ENCODE measurements at regions not wholly inside any gene's neighbourhood (a gene's known extent, or its start where the extent isn't known, plus 50 kb on each side); places are given as distances from the start of the nearest gene placed in this dataset.
A peak's percentile ranks its signal among the peaks of the same experiment; 100 is the strongest.

DNA sequence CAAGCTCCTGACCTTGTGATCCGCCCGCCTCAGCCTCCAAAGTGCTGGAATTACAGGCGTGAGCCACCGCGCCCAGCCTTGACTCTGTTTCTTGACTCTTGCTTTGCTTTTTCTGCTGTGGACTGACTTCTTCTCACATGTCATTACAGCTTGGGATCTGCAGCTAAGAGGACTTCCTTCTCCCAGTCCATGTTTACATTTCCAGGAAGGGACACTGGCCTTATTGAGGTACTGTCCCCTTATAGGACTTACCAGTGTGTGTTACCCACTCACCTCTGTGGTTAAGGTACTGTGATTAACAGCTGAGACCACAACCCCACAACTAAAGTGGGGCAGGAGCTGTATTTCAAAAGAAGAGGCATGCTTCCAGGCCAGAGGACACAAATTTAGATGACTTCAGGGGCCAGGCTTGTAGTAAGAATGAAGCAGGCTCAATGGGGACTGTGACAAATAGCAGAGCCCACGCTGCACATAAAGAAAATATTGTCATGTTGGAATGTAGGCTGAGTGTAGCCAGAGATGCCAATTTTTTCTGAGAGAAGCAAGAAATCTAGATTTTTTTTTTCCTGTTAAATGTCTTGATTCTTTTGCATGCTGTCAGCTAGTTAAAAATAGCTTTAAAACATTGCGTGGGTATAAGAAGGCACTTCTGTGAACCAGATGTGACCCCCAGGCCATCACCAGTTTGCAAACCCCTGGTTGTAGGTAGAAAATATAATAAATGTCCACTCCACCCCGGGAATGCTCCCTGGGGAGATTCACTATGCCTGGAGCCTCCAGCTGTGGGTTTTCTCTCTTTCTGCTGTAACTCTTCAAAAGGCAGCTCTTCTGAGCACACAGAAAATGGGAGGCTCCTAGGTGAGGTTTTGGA lies 75.0 kb downstream of the PTPDC1 start:
- no peak for DNase-seq

DNA sequence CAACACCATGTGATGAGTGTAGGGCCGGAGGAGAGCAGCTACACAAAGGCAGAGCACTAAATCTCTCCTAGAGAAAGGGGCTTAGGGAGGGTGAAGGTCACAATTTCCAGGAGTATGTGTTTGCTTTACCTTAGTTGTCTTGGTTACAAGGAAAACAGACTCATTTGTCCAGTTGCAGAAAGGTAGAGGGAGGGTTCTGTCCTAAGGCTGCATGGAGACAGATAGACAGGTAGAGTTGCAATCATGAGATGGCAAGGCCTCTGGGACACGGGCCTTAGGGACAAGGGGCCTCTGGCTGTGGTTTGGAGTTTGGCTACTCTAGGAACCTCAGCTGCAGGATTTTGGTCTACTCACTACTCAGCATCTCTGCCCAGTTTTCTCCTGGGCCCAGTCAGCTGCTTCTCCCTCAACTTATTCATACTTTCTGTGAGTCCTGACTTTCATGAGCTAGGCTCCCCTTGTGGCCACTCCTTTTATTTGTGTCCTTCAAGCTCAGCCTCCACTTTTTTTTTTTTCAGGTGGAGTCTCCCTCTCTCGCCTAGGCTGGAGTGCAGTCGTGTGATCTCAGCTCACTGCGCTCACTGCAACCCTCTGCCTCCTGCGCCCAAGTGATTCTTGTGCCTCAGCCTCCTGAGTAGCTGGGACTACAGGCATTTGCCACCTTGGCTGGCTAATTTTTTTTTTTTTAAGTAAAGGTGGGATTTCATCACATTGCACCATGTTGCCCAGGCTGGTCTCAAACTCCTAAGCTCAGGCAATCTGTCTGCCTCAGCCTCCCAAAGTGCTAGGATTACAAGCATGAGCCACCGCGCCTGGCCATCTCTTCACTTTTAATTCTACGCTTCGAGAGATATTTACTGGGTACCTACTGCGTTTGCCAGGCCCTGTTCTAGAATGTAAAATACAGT lies 76.6 kb downstream of the PTPDC1 start:
- no peak for DNase-seq

DNA sequence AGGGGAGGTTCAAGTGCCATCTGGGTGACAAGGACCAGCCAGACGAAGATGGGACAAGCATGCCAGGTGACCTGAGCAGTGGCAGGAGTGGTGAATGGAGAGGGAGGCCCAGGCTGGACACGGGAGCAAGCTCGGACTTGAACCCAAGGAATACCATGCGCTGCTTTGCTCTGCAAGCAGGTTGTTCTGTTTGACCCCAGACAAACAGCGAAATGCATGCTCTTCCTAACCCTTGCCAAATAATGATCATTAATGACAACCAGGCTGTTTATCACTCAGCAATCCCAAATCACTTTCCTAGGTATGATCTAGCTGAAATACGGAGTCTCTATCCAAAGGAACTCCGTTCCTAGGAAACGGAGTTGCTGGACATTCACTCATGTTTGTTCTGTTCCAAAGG lies 77.4 kb downstream of the PTPDC1 start:
- DNase-seq, result no peak

DNA sequence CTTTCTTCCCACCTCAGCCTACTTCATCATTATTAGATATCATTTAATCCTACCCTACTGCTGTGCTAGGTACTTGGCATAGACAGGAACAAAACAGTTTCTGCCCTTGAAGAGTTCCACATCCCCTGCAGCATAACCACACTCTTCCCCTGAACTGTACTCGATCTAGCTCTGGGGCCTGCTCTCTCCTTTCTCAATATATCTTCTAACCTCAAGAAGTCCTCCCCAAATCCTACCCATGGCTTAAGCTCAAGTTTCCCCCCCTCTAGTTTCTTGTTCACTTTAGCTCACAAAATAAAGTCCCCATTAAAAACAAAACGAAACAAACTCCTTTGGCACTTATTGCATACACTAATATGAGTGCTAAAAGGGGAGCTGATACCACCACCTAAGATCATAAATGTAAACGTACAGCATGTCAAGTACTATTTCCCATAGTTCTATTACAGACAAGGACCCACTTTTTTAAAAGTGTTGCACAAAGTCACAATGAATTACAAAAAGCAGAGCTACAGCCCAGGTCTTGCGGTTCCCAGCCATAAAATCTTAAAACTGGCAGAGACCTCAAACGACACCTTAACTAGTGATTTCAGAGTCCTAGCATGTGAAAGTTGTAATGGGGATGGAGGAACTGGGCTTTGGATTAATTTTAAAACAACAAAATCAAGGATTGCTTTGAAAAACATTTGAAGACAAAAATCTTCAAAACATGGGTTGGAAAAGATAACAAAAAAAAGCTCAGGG lies 80.7 kb downstream of the PTPDC1 start:
- no peak for DNase-seq

DNA sequence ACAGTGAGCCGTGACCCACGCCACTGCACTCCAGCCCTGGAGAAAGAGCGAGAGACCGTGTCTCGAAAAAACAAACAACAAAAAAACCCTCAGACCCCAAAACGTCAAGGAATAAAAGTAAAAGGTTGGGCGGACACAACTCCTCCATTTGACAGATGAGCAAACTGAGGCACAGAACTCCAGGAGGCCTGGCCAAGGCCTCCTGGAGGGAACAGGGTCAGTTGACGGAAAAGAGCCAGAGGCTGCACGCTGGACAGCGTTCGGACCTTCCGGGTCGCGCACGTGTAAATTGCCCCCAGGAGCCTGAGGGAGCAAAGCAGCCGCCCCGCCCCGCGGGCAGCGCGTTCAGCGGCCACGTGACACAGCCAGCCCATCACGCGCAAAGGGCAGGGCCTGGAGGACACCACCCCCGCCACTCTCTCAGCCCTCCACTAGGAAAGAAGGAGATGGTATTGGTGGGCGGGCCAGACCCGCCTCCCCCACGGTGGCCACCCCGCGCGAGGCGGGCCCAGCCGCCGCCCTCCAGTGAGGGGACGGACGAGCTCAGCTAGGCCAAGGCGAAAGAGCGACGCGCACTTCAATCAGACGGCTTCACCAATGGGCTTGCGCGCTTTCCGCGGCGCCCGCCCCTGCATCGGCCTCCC lies 81.5 kb downstream of the PTPDC1 start:
- peak; percentile 91 for DNase-seq

DNA sequence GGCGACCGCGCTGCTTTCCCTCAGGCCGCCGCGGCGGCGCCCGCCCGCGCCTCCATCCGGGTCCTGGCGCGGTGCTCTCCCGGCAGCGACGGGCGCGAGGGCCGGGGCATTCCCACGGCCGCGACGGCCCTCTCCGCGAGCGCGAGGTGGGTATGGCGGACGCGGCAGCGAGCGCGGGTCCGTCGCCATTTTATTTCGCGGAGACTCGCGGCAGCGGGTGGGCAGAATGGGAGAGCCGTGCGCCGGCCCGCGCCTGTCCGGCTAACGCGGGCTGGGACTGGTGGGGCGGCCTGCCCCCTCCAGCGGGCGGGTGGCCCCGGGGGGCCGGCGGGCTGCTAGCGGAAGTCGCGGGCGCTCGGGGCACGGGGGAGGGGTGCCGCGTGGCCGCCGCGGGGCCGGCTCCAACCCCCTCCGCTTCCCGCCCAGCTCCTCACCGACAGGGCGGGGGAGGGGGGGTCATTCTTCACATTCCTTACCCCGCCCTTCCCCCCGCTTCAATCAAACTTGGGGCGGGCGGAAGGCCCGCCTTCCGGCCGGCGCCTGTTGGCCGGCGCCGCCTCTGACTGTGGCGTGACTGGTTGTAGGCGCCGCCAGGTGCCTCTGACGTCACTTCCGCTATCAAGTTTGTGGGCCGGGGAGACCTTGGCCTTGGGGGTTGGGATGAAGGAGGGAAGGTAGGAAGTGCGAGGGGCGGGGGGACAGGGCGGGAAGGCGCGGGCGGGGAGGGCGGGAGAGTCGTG lies 82.1 kb downstream of the PTPDC1 start:
- DNase-seq, result peak; percentile 96

DNA sequence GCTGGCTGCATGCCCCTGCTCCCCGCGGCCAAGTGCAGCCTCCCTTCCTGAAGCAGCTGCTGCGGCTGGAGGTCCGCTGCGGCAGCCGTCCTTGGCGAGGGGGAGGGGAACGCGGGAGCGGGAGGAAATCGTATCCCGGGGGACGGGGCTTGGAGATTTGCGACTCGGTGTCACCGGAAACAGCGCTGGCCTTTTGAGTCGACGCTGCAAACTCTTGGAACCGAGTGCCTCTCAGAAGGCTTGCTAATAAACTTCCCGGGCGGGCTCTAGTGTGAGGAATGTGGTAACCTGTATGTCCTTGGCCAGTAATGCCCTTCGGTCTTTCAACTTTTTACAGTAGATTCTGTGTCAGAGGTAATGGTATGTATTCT lies 82.7 kb downstream of the PTPDC1 start:
- no peak for DNase-seq

DNA sequence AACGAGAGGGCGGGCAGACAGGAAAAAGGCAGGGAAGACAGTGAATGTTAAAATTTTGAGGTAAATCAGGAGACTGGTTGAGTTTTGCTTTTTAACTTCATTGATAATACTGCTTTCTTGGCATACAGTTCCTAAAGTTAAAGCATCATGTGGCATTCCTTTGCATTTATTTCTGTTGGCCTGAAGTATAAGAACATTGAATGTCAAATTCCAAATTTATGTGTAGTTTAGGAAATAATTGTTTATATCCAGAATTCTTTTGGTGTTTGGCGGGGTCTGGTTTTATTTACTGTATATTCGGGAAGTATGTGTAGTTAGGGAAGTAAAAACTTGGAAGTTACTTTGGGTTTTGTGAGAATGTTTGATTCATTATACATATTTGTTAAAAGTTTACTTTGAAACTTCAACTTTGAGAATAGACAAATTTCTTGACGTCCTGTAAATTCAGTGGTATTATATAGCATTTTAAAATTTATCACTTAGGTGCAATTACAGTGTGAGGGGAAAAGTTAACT lies 83.2 kb downstream of the PTPDC1 start:
- no peak for DNase-seq

DNA sequence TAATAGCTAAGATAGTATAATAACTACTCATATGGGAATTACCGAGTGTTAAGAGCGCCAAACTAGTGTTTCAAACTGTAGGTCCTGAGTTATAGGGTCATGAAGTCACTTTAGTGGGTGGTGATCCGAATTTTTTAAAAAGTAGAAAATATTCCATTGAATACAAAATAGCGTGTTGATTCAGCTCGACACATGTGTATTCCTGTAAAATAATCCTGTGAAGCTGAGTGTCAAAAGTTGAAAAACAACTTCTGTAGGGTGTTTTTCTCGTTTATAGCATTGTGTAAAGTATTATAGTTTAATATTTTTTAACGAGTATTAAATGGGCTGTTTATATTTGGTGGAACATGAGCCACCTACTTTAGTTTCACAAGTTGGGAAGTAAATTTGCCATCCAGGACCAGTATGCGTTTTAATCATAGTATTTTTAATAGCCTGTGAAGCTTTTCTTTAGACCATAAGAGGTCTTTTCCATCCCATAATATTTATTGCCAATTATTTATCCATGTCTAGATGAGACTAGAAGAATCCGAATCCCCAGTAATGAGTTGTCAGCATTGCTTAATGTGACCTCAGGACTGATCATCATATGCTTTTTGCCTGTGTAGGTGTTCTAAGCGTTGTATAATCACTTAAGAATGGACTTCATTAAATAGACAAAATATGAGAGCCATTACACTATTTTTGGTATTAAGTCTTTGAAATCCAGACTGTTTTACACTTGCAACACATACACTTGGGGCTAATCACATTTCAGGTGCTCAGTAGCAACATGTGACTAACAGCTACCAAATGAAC lies 84.1 kb downstream of the PTPDC1 start:
- no peak for DNase-seq

DNA sequence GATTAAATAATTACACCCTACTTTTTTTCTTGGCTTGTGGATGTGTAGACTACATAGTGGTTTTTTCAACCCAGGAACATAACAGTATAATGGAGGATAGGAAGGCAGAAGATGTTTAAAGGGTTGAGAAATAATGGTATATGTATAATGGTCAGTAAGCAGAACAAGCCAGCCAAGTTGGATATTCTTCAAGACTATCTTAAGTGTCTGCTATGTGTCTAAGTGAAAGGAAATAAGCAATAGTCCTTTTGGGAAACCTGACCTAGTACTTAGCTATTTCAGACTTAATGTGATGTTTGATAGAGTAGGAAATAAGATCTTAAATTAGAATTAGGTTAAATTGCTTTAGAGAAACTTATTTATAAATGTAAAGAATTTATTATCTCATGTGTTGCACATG lies 85.7 kb downstream of the PTPDC1 start:
- no peak for DNase-seq

DNA sequence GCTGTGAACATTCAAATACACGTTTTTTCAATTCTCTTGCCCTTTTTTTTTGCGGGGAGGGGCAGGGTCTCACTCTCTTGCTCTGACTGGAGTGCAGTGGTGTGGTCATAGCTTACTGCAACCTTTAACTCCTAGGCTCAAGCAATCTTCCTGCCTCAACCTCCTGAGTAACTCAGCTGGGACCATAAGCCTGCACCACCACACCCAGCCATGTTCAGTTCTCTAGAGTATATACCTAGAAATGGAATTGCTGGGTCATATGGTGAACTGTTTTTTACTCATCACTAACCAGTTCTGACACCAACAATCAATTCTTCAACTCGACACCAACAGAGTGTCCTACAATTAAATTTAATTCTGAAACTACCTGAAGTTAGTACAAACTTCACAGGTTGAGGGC lies 85.5 kb upstream of the ZNF169 start:
- no peak for DNase-seq

DNA sequence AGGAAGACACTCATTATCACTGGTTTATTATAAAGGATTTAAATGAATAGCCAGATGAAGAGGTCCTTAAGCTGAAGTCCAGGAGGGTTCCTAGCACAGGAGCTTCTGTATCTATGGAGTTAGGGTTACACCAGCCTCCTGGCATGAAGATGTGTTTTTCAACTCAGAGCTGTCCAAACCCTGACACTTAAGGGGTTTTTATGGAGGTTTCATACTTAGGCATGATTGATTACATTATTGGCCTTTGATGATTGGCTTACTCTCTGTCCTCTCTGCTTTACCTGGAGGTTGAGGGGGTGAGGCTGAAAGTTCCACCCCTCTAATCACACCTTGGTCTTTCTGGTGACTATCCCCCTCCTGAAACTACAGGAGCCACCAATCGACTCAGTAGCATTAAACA lies 84.9 kb upstream of the ZNF169 start:
- no peak for DNase-seq

DNA sequence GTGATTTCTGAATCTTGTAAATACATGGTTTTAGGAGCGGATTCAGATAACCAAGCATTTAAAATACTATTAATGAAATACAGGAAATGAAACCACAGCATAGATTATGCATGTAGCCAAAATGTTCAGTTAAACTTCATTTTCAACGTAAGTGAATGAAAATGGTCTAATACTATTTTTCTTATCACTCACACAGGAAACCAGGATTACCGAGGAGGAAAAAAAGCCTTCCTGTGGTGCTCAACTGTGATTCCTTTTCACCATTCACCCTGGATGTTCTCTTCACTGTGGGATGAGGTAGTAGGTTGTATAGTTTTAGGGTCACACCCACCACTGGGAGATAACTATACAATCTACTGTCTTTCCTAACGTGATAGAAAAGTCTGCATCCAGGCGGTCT lies 83.4 kb upstream of the ZNF169 start:
- DNase-seq, result no peak

DNA sequence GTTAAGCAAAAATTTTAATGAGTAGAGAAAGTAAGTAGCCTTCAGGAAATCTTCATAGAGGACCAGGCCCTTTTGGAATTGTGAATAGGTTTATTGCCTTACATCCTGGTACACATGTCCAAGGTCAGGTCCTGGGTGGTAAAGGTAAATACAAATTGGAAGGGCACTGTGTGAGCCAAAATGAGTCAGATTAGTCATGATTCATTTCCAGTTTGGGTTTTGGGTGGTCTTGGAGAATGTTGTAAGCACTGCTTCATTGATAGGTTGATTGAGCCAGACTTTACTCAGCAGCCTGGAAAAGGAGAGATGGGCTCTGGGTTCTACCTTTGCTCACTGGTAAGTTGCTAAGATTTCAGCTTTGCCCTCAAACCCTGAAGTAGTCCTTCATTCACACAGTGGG lies 82.5 kb upstream of the ZNF169 start:
- no peak for DNase-seq

DNA sequence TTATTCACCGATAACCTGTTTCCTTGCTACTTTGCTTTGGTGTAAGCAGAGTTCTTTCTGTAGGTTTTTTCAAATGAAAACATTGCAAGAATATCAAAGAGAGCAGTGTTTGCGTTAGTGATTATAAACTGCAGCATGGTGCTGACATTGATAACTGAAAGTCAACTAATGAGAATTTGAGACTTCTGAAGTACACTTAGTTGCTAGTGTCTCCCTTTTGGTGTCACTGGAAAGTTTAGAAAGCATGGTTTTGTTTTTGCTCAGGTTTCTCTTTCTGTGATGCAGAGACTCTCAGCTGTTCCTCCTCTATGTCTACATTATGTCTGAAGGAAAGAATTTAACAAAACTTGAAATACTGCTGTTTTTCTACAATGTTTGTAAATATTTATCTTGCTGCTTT lies 80.2 kb upstream of the ZNF169 start:
- DNase-seq, result no peak

DNA sequence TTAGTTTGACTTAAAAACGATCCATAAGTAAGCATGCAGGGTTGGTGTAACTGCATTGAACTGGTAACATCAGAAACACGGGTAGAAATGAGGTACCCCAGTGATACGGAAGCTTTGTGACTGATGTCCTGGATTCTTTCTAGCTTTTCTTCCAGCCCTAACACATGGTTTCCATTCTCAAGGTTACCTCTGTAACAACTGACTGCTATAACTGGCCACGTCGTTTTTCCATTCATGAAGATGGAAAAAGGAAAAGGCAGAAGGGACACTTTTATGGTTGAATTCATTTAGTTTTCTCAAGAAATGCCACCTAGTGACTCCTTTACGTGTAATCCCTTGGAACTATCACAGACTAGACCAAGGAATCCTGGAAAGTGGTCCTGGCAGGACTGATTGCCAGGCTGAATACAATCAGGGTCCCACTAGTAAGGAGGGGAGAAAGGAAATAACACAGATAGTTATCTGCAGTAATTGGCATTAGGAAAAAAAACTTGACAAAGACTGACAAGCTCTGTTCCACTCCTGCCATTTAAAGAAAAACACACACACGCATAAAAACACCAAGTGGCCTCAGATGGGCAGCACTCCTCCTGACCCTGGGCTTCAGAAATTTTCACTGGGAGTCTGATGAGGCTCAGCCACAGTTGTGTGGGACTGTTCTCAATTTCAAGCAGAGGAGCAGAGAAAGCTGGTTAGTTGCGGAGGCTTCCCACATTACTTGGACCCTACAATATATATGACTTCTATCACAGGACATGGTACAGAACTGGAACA lies 77.5 kb upstream of the ZNF169 start:
- DNase-seq, result no peak

DNA sequence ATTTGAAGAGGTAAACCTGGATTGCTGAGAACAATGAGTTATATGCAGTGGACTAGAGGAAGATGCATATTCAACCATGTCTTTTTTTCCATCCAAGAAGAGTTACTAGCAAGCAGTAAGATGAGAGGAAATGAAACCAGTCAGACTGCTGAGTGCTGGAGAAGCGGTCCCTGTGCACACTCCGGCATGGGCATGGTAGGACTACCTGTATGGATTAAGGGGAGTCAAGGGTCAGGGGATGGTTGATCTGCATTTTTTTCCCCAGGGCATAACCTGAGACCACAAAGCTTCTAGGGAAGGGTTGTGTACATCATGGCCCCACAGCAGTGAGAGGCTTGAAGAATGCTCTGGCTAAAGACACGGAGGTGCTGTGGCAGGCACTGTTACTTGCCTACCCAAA lies 76.6 kb upstream of the ZNF169 start:
- no peak for DNase-seq

DNA sequence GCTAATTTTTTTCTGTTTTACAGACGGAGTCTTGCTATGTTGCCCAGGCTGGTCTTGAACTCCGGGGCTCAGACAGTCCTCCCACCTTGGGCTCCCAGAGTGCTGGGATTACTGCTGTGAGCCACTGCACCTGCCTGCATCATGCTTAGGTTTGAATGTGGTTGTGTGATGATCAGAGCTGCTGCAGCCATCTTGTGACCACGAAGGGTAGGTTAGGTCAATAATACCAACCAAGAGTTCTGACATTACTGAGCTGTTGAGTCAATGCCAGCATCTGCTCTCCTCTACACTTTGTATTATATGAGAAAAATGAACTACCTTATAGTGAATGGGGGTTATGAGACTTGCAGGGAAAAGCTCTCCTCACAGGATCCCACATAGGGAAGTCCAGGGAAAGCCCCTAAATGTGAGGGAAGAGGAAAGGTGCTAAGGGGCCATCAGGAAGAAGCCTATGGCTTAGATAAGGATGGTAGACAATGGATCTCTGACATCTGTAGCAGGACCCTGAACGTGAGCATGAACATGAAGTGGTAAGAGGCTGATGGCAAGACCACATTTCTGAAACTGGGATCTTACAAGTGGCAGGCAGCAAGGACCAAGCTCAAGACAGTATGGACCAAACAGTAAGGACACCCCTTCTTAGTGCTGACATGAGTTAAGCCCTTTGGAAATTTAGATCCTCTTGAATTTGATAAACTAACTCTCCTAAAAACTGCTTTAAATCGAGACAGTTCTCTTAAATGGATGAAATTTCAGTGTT lies 75.7 kb upstream of the ZNF169 start:
- DNase-seq, result no peak

DNA sequence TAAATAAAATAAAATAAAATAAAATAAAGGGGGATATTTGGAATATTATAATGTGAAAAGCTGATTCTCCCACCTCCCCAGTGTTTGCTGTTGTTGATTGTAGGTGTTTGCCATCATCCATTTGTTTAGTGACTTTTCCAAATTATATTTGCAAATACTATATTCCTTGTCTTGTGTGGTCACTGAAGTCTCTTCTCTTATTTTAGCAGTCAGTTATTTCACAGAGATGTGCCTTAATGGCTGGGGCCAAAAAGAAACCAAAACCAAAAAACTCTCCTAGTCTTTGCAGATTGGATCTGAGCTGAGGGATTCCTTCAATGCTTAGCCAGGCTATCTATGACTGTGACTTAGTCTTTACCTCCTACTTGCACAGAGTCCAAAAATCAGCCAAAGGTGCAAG lies 70.9 kb upstream of the ZNF169 start:
- DNase-seq, result no peak

Data from NCI-H524 treated with DMSO at 0.1 percent for 48 hours (cell line).